ENCODE measurements at regions not wholly inside any gene's neighbourhood (a gene's known extent, or its start where the extent isn't known, plus 50 kb on each side); places are given as distances from the start of the nearest gene placed in this dataset.

- H3K4me1 ChIP-seq (ENCODE audit: control insufficient read depth, insufficient read depth, low read length), result no peaks in the 10 kb centered on the region
- no peak overlapping the region for H3K4me3 ChIP-seq (ENCODE audit: low read depth in 2 of 2, low read length in 2 of 2)
- intact Hi-C loops (cut with micrococcal nuclease; ENCODE audit: unreplicated experiment) (no loop called here), in situ Hi-C loops (cut with HindIII; ENCODE audit: low pct_unique_long_range_greater_than_20kb, low sequenced_read_pairs) (no loop called here)
- no peak overlapping the region for H3K27ac ChIP-seq (ENCODE audit: low read length)
- no peak for ATAC-seq
- CTCF ChIA-PET, result no interaction called here
- H3K27me3 ChIP-seq (ENCODE audit: control insufficient read depth, insufficient read depth, low read length), result no peaks in the 10 kb centered on the region; the same call in 1 of the 2 replicates
- DNase-seq (ENCODE audit: low read depth, low spot score), result no peak
- TF ChIP-seq REST (IDR thresholded peaks at IDR 0.05; ENCODE audit: insufficient read depth in 1 of 2, low read depth in 2 of 2, low read length in 1 of 2) (no peak), TCF7L2 (IDR thresholded peaks at IDR 0.05; ENCODE audit: low read depth, low read length) (no peak), CTCF (IDR thresholded peaks at IDR 0.05) (no peak), POLR2AphosphoS5 (IDR thresholded peaks at IDR 0.05; ENCODE audit: low read depth, low read length) (no peak), SIN3A (IDR thresholded peaks at IDR 0.05; ENCODE audit: borderline replicate concordance, insufficient read depth, low read depth, low read length) (no peak)
- no TSS peak for BruUV-seq (replicated peaks)
- no peaks in the 10 kb centered on the region for H3K36me3 ChIP-seq (ENCODE audit: control insufficient read depth, insufficient read depth, low read length)
- POLR2A ChIA-PET, result no interaction called here
- H3K9me3 ChIP-seq (ENCODE audit: control insufficient read depth, insufficient read depth, low read depth, low read length), result no peaks in the 10 kb centered on the region
Measured at GRCh38 chr9:135249191-135249590, 161.7 kb downstream of the OLFM1 start.

- ATAC-seq (no peak), DNase-seq (ENCODE audit: low read depth, low spot score) (no peak)
- Histone ChIP-seq H3K4me3 (ENCODE audit: low read depth in 2 of 2, low read length in 2 of 2) (no peak overlapping the region), H3K27me3 (ENCODE audit: control insufficient read depth, insufficient read depth, low read length) (no peaks in the 10 kb centered on the region; the same call in 1 of the 2 replicates), H3K9me3 (ENCODE audit: control insufficient read depth, insufficient read depth, low read depth, low read length) (no peaks in the 10 kb centered on the region), H3K4me1 (ENCODE audit: control insufficient read depth, insufficient read depth, low read length) (no peaks in the 10 kb centered on the region), H3K36me3 (ENCODE audit: control insufficient read depth, insufficient read depth, low read length) (no peaks in the 10 kb centered on the region), H3K27ac (ENCODE audit: low read length) (no peak overlapping the region)
- in situ Hi-C loops (cut with HindIII; ENCODE audit: low pct_unique_long_range_greater_than_20kb, low sequenced_read_pairs), result no loop called here
- ChIA-PET CTCF (no interaction called here), POLR2A (no interaction called here)
- intact Hi-C loops (cut with micrococcal nuclease; ENCODE audit: unreplicated experiment), result no loop called here
- no peak for TF ChIP-seq SIN3A (IDR thresholded peaks at IDR 0.05; ENCODE audit: borderline replicate concordance, insufficient read depth, low read depth, low read length)
- TF ChIP-seq POLR2AphosphoS5 (IDR thresholded peaks at IDR 0.05; ENCODE audit: low read depth, low read length), result no peak
- TF ChIP-seq TCF7L2 (IDR thresholded peaks at IDR 0.05; ENCODE audit: low read depth, low read length), result no peak
- TF ChIP-seq REST (IDR thresholded peaks at IDR 0.05; ENCODE audit: insufficient read depth in 1 of 2, low read depth in 2 of 2, low read length in 1 of 2), result no peak
- TF ChIP-seq CTCF (IDR thresholded peaks at IDR 0.05), result no peak
- no TSS peak for BruUV-seq (replicated peaks)
Measured at GRCh38 chr9:135249711-135250110, 162.2 kb downstream of the OLFM1 start.
